ENCODE measurements at regions not wholly inside any gene's neighbourhood (a gene's known extent, or its start where the extent isn't known, plus 50 kb on each side); places are given as distances from the start of the nearest gene placed in this dataset.

DNA sequence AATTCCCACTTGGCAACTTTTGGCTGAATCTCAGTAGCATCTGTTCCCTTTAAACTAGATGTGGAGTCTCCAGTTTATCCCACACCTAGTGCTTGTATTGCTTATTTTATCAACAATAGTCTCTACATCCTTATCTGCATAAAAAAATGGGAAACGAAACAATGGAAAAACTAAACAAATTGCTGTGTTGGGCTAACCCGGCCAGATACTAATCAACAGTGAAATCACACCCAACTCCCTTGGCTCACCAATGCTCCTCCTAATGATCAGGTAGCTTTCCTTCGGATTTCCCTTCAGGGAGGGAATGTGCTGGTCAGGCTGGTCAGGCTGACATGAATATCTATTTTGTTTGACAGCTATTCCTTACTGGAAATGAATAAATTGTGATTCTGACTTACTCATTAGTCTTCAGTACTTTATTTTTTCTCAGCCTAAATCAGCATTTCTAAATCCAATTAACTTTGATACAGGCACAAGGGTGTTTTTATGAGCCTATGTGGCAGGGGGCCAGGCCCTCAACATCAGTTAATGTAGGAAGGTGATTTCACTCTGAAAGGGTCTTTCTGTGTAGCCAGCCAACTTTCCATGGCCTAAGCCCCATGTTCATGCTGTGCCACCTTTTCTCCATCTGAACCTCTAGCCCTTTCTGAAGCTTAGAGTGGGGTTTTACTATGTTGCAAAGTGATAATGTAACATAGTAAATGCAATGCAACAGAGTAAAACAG lies 170.5 kb upstream of the NPSR1 start:
- Histone ChIP-seq H3K27ac (ENCODE audit: insufficient read depth in 1 of 2, low read depth in 1 of 2, low read length in 2 of 2, poor library complexity in 1 of 2, severe bottlenecking in 2 of 2) (no peak overlapping the region), H3K27me3 (replicated peaks in 2 of 5; ENCODE audit: control insufficient read depth in 4 of 5, insufficient read depth in 5 of 5, low read length in 4 of 5) (no peaks in the 10 kb centered on the region), H3K4me1 (ENCODE audit: control extremely low read depth in 1 of 4, control insufficient read depth in 4 of 4, insufficient read depth in 4 of 4, low read length in 3 of 4) (no peaks in the 10 kb centered on the region), H3K9me3 (ENCODE audit: control extremely low read depth in 1 of 5, control insufficient read depth in 4 of 5, insufficient read depth in 2 of 5, low read depth in 1 of 5, low read length in 4 of 5) (no peaks in the 10 kb centered on the region), H3K4me3 (ENCODE audit: control insufficient read depth in 1 of 7, extremely low read depth in 1 of 7, insufficient read depth in 4 of 7, low read depth in 2 of 7, low read length in 6 of 7) (no peak overlapping the region), H3K36me3 (ENCODE audit: control insufficient read depth in 4 of 4, insufficient read depth in 4 of 4, low read length in 3 of 4) (no peaks in the 10 kb centered on the region)
- CTCF ChIA-PET: no interaction called here
- WGBS (ENCODE audit: insufficient coverage): 92% methylated on average over 1 of the region's 3 CpGs
- POLR2A ChIA-PET: no interaction called here
- no peak for DNase-seq

DNA sequence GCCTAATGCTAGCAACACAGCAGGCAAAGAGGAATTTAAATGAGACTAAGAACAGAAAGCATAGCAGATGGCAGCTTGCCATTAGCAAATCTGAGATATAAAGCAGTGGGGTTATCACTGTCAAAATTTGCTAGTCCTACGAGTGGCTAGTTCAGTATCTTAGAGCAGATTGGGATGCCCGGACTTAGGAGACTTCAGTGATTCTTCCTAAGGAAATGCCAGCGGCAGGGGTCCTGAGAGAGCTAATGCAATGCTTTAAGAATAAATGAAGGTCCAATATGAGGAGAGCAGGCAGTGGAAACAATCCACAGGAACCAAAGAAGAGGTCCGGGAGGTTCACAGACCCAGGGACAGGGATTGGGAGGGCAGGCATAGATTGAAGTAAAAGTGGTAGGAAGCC lies 169.3 kb upstream of the NPSR1 start:
- CTCF ChIA-PET: no interaction called here
- H3K9me3 ChIP-seq (ENCODE audit: control extremely low read depth in 1 of 5, control insufficient read depth in 4 of 5, insufficient read depth in 2 of 5, low read depth in 1 of 5, low read length in 4 of 5): no peaks in the 10 kb centered on the region
- H3K36me3 ChIP-seq (ENCODE audit: control insufficient read depth in 4 of 4, insufficient read depth in 4 of 4, low read length in 3 of 4): no peaks in the 10 kb centered on the region
- no peak for DNase-seq
- no peaks in the 10 kb centered on the region for H3K27me3 ChIP-seq (replicated peaks in 2 of 5; ENCODE audit: control insufficient read depth in 4 of 5, insufficient read depth in 5 of 5, low read length in 4 of 5)
- POLR2A ChIA-PET: no interaction called here
- H3K4me1 ChIP-seq (ENCODE audit: control extremely low read depth in 1 of 4, control insufficient read depth in 4 of 4, insufficient read depth in 4 of 4, low read length in 3 of 4): no peaks in the 10 kb centered on the region
- H3K27ac ChIP-seq (ENCODE audit: insufficient read depth in 1 of 2, low read depth in 1 of 2, low read length in 2 of 2, poor library complexity in 1 of 2, severe bottlenecking in 2 of 2): no peak overlapping the region
- no peak overlapping the region for H3K4me3 ChIP-seq (ENCODE audit: control insufficient read depth in 1 of 7, extremely low read depth in 1 of 7, insufficient read depth in 4 of 7, low read depth in 2 of 7, low read length in 6 of 7)
- 89% methylated on average over 4 of the region's 4 CpGs for WGBS (ENCODE audit: insufficient coverage)

DNA sequence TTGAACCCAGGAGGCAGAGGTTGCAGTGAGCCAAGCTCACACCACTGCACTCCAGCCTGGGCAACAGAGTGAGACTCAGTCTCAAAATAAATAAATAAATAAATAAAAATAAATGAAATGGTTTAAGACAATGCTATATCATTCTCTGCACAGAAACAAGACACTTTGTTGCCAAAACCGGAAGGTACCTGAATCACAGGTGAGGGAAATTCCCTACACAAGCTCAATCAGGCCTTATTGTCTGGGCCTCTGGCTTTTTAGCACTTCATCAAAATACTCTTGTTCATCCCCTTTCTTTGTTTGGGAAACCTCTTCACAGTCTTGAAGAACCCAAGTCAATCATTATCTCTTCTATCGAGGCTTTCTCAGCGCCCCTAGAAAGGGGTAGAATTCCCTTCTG lies 166.1 kb upstream of the NPSR1 start:
- Histone ChIP-seq H3K27me3 (replicated peaks in 2 of 5; ENCODE audit: control insufficient read depth in 4 of 5, insufficient read depth in 5 of 5, low read length in 4 of 5) (no peaks in the 10 kb centered on the region), H3K27ac (ENCODE audit: insufficient read depth in 1 of 2, low read depth in 1 of 2, low read length in 2 of 2, poor library complexity in 1 of 2, severe bottlenecking in 2 of 2) (no peak overlapping the region), H3K4me3 (ENCODE audit: control insufficient read depth in 1 of 7, extremely low read depth in 1 of 7, insufficient read depth in 4 of 7, low read depth in 2 of 7, low read length in 6 of 7) (no peak overlapping the region), H3K36me3 (ENCODE audit: control insufficient read depth in 4 of 4, insufficient read depth in 4 of 4, low read length in 3 of 4) (no peaks in the 10 kb centered on the region), H3K9me3 (ENCODE audit: control extremely low read depth in 1 of 5, control insufficient read depth in 4 of 5, insufficient read depth in 2 of 5, low read depth in 1 of 5, low read length in 4 of 5) (no peaks in the 10 kb centered on the region), H3K4me1 (ENCODE audit: control extremely low read depth in 1 of 4, control insufficient read depth in 4 of 4, insufficient read depth in 4 of 4, low read length in 3 of 4) (no peaks in the 10 kb centered on the region)
- DNase-seq: no peak
- 100% methylated on average over 3 of the region's 3 CpGs for WGBS (ENCODE audit: insufficient coverage)
- ChIA-PET CTCF (no interaction called here), POLR2A (no interaction called here)

DNA sequence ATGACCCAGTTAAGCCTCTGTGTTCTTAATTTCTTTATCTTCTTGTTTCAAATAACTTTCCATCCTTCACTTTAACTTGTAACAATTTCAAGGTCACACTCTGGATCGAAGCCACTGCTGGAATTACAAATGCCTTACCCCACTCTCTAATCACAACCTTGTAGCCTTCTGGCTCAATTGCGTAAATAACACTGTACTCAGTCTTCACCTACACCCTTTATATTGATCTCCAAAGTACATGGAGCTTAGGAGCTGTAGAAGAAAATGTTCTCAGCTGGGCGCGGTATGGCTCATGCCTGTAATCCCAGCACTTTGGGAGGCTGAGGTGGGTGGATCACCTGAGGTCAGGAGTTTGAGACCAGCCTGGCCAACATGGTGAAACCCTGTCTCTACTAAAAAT lies 164.3 kb upstream of the NPSR1 start:
- DNase-seq: no peak
- Histone ChIP-seq H3K9me3 (ENCODE audit: control extremely low read depth in 1 of 5, control insufficient read depth in 4 of 5, insufficient read depth in 2 of 5, low read depth in 1 of 5, low read length in 4 of 5) (no peaks in the 10 kb centered on the region), H3K27ac (ENCODE audit: insufficient read depth in 1 of 2, low read depth in 1 of 2, low read length in 2 of 2, poor library complexity in 1 of 2, severe bottlenecking in 2 of 2) (no peak overlapping the region), H3K36me3 (ENCODE audit: control insufficient read depth in 4 of 4, insufficient read depth in 4 of 4, low read length in 3 of 4) (no peaks in the 10 kb centered on the region), H3K4me1 (ENCODE audit: control extremely low read depth in 1 of 4, control insufficient read depth in 4 of 4, insufficient read depth in 4 of 4, low read length in 3 of 4) (no peaks in the 10 kb centered on the region), H3K4me3 (ENCODE audit: control insufficient read depth in 1 of 7, extremely low read depth in 1 of 7, insufficient read depth in 4 of 7, low read depth in 2 of 7, low read length in 6 of 7) (no peak overlapping the region), H3K27me3 (replicated peaks in 2 of 5; ENCODE audit: control insufficient read depth in 4 of 5, insufficient read depth in 5 of 5, low read length in 4 of 5) (no peaks in the 10 kb centered on the region)
- ChIA-PET POLR2A (no interaction called here), CTCF (no interaction called here)
- 100% methylated on average over 1 of the region's 4 CpGs for WGBS (ENCODE audit: insufficient coverage)

DNA sequence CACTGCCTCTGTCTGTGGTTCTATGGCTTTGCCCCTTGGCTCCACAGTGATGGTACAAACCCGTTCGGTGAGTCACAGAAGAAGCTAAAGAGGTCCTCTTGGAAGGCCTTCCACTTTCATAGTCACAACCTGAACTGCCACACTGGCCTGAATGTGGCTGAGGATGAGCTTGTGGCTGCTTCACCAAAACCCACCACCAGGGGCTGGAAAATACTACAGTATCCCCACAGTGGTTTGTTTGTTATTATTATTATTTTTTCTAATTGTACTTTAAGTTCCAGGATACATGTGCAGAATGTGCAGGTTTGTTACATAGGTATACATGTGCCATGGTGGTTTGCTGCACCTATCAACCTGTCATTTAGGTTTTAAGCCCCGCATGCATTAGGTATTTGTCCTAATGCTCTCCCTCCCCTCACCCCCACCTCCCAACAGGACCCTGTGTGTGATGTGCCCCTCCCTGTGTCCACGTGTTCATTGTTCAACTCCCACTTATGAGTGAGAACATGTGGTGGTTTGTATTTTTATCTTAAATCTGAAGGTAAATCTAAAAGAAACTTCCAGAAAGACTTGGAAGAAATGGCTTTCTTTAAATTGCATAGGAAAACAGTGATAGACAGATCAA lies 160.8 kb upstream of the NPSR1 start:
- ChIA-PET CTCF (no interaction called here), POLR2A (no interaction called here)
- Histone ChIP-seq H3K9me3 (ENCODE audit: control extremely low read depth in 1 of 5, control insufficient read depth in 4 of 5, insufficient read depth in 2 of 5, low read depth in 1 of 5, low read length in 4 of 5) (no peaks in the 10 kb centered on the region), H3K4me1 (ENCODE audit: control extremely low read depth in 1 of 4, control insufficient read depth in 4 of 4, insufficient read depth in 4 of 4, low read length in 3 of 4) (no peaks in the 10 kb centered on the region), H3K27ac (ENCODE audit: insufficient read depth in 1 of 2, low read depth in 1 of 2, low read length in 2 of 2, poor library complexity in 1 of 2, severe bottlenecking in 2 of 2) (no peak overlapping the region), H3K27me3 (replicated peaks in 2 of 5; ENCODE audit: control insufficient read depth in 4 of 5, insufficient read depth in 5 of 5, low read length in 4 of 5) (no peaks in the 10 kb centered on the region), H3K4me3 (ENCODE audit: control insufficient read depth in 1 of 7, extremely low read depth in 1 of 7, insufficient read depth in 4 of 7, low read depth in 2 of 7, low read length in 6 of 7) (no peak overlapping the region), H3K36me3 (ENCODE audit: control insufficient read depth in 4 of 4, insufficient read depth in 4 of 4, low read length in 3 of 4) (no peaks in the 10 kb centered on the region)
- 100% methylated on average over 3 of the region's 4 CpGs for WGBS (ENCODE audit: insufficient coverage)
- DNase-seq: no peak

DNA sequence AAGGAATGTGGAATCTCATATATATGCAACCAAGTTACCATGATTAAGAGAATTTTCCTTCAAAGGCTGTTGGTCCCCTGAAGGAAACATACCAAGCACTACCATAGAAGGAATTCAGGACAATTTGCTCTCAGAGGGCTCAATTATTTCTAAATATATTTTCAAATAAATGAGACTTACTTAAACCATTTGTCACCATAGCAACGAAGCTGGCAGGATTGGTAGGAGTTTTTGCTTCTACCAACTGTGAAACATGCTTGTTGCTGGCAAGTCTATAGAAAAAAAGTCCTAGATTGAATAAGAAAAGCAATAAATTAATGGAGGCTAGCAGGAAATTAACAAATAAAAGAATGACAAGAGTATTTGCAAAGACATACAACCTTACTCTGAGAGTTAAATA lies 156.9 kb upstream of the NPSR1 start:
- Histone ChIP-seq H3K27me3 (replicated peaks in 2 of 5; ENCODE audit: control insufficient read depth in 4 of 5, insufficient read depth in 5 of 5, low read length in 4 of 5) (no peaks in the 10 kb centered on the region), H3K9me3 (ENCODE audit: control extremely low read depth in 1 of 5, control insufficient read depth in 4 of 5, insufficient read depth in 2 of 5, low read depth in 1 of 5, low read length in 4 of 5) (no peaks in the 10 kb centered on the region), H3K4me3 (ENCODE audit: control insufficient read depth in 1 of 7, extremely low read depth in 1 of 7, insufficient read depth in 4 of 7, low read depth in 2 of 7, low read length in 6 of 7) (no peak overlapping the region), H3K27ac (ENCODE audit: insufficient read depth in 1 of 2, low read depth in 1 of 2, low read length in 2 of 2, poor library complexity in 1 of 2, severe bottlenecking in 2 of 2) (no peak overlapping the region), H3K4me1 (ENCODE audit: control extremely low read depth in 1 of 4, control insufficient read depth in 4 of 4, insufficient read depth in 4 of 4, low read length in 3 of 4) (no peaks in the 10 kb centered on the region), H3K36me3 (ENCODE audit: control insufficient read depth in 4 of 4, insufficient read depth in 4 of 4, low read length in 3 of 4) (no peaks in the 10 kb centered on the region)
- no peak for DNase-seq
- ChIA-PET CTCF (no interaction called here), POLR2A (no interaction called here)
- no CpG with 5 or more reads among the region's 1 CpG for WGBS (ENCODE audit: insufficient coverage)

DNA sequence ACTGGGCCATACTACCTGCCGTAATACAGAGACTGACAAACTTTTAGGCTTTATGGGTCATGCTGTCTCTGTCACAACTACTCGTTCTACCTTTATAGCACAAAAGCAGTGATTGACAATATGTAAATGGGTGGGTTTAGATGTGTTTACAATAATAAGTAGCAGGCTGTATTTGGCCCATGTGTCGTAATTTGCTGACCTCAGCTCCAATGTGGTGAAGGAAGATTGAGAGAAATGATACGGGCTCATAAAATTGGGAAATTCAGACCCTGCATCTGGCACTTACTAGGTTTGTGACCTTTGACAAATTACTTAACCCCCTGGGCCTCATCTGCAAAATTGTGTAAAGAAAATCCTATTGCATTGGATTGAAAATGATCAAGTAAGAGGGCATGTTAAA lies 150.8 kb upstream of the NPSR1 start:
- Histone ChIP-seq H3K36me3 (ENCODE audit: control insufficient read depth in 4 of 4, insufficient read depth in 4 of 4, low read length in 3 of 4) (no peaks in the 10 kb centered on the region), H3K4me3 (ENCODE audit: control insufficient read depth in 1 of 7, extremely low read depth in 1 of 7, insufficient read depth in 4 of 7, low read depth in 2 of 7, low read length in 6 of 7) (no peak overlapping the region), H3K9me3 (ENCODE audit: control extremely low read depth in 1 of 5, control insufficient read depth in 4 of 5, insufficient read depth in 2 of 5, low read depth in 1 of 5, low read length in 4 of 5) (peaks cover 0 to 2% (median 0%) of the 10 kb centered on the region in 5 experiments), H3K27me3 (replicated peaks in 2 of 5; ENCODE audit: control insufficient read depth in 4 of 5, insufficient read depth in 5 of 5, low read length in 4 of 5) (no peaks in the 10 kb centered on the region), H3K4me1 (ENCODE audit: control extremely low read depth in 1 of 4, control insufficient read depth in 4 of 4, insufficient read depth in 4 of 4, low read length in 3 of 4) (no peaks in the 10 kb centered on the region), H3K27ac (ENCODE audit: insufficient read depth in 1 of 2, low read depth in 1 of 2, low read length in 2 of 2, poor library complexity in 1 of 2, severe bottlenecking in 2 of 2) (no peak overlapping the region)
- WGBS (ENCODE audit: insufficient coverage): 100% methylated on average over 3 of the region's 4 CpGs
- CTCF ChIA-PET: no interaction called here
- no peak for DNase-seq
- POLR2A ChIA-PET: no interaction called here
